ENCODE measurements at regions not wholly inside any gene's neighbourhood (a gene's known extent, or its start where the extent isn't known, plus 50 kb on each side); places are given as distances from the start of the nearest gene placed in this dataset.

GRCh38 chr12:60138526-60138925, 542.7 kb downstream of the SLC16A7 start:
- no peak for DNase-seq (ENCODE audit: low spot score)

- no peak for DNase-seq (ENCODE audit: low spot score)
Measured at GRCh38 chr12:60144395-60144794, 548.6 kb downstream of the SLC16A7 start.

- no peak for DNase-seq (ENCODE audit: low spot score)
Measured at GRCh38 chr12:60148109-60148508, 552.3 kb downstream of the SLC16A7 start.

- no peak for DNase-seq (ENCODE audit: low spot score)
Measured at GRCh38 chr12:60148831-60149230, 553.0 kb downstream of the SLC16A7 start.

GRCh38 chr12:60152756-60153155, 556.9 kb downstream of the SLC16A7 start:
- no peak for DNase-seq (ENCODE audit: low spot score)

- no peak for DNase-seq (ENCODE audit: low spot score)
Measured at GRCh38 chr12:60159761-60160160, 563.9 kb downstream of the SLC16A7 start.

GRCh38 chr12:60162988-60163720, 567.3 kb downstream of the SLC16A7 start:
- no peak for DNase-seq (ENCODE audit: low spot score)

GRCh38 chr12:60165781-60166180, 570.0 kb downstream of the SLC16A7 start:
- no peak for DNase-seq (ENCODE audit: low spot score)

GRCh38 chr12:60168441-60168840, 572.6 kb downstream of the SLC16A7 start:
- DNase-seq (ENCODE audit: low spot score) = no peak

GRCh38 chr12:60169904-60170303, 574.1 kb downstream of the SLC16A7 start:
- DNase-seq (ENCODE audit: low spot score) = no peak

GRCh38 chr12:60172266-60173211, 576.7 kb downstream of the SLC16A7 start:
- DNase-seq (ENCODE audit: low spot score) = no peak

GRCh38 chr12:60173224-60174170, 577.7 kb downstream of the SLC16A7 start:
- DNase-seq (ENCODE audit: low spot score) = no peak

- DNase-seq (ENCODE audit: low spot score) = no peak
Measured at GRCh38 chr12:60174476-60174875, 578.6 kb downstream of the SLC16A7 start.

GRCh38 chr12:60174941-60175340, 579.1 kb downstream of the SLC16A7 start:
- no peak for DNase-seq (ENCODE audit: low spot score)

- no peak for DNase-seq (ENCODE audit: low spot score)
Measured at GRCh38 chr12:60176891-60177290, 581.1 kb downstream of the SLC16A7 start.

- no peak for DNase-seq (ENCODE audit: low spot score)
Measured at GRCh38 chr12:60180298-60180697, 584.5 kb downstream of the SLC16A7 start.

GRCh38 chr12:60182354-60182753, 586.5 kb downstream of the SLC16A7 start:
- DNase-seq (ENCODE audit: low spot score) = no peak

GRCh38 chr12:60184096-60184495, 588.3 kb downstream of the SLC16A7 start:
- DNase-seq (ENCODE audit: low spot score) = no peak

- DNase-seq (ENCODE audit: low spot score) = no peak
Measured at GRCh38 chr12:60185060-60185459, 589.2 kb downstream of the SLC16A7 start.

GRCh38 chr12:60191271-60191670, 595.4 kb downstream of the SLC16A7 start:
- no peak for DNase-seq (ENCODE audit: low spot score)

- no peak for DNase-seq (ENCODE audit: low spot score)
Measured at GRCh38 chr12:60191676-60192359, 596.0 kb downstream of the SLC16A7 start.

Measured in putamen (tissue), 1 donor.